GM21737 (cell line): ENCODE measurements at regions not wholly inside any gene's neighbourhood (a gene's known extent, or its start where the extent isn't known, plus 50 kb on each side); places are given as distances from the start of the nearest gene placed in this dataset.
"Not testable (repeated sequence)": the region's sequence is repeated elsewhere in the genome, so short reads cannot be mapped to it uniquely, and the experiment has no call there.

ENCODE experiments used
- ATAC-seq: cut with Tn5 transposase; IDR thresholded peaks from one replicate; pipeline ENCODE4 v1.9.1; 2021; ENCODE audit warnings: mild to moderate bottlenecking, moderate library complexity; ENCODE audit not compliant: unreplicated experiment

DNA sequence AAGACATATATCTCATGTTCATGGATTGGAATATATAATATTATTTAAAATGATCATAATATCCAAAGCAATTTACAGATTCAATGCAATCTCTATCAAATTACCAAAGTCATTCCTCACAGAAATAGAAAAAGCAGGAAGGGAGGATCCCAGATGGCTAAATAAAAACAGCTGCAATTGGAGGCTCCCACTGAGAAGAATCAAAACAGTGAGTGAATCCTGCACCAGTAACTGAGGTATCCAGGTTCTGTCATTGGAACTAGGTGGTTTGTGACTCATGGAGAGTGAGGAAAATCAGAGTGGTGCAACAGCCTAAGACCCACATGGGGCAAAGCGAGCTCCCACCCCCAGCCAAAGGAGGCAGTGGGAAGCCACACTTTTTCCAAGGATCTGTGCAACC lies 128.4 kb downstream of the MTERF1 start:
- no peak for ATAC-seq

GRCh38 chr7:91754280-91754679 lies 126.2 kb downstream of the MTERF1 start:
- ATAC-seq = not testable (repeated sequence)

GRCh38 chr7:91755121-91755520 lies 125.4 kb downstream of the MTERF1 start:
- ATAC-seq = not testable (repeated sequence)

DNA sequence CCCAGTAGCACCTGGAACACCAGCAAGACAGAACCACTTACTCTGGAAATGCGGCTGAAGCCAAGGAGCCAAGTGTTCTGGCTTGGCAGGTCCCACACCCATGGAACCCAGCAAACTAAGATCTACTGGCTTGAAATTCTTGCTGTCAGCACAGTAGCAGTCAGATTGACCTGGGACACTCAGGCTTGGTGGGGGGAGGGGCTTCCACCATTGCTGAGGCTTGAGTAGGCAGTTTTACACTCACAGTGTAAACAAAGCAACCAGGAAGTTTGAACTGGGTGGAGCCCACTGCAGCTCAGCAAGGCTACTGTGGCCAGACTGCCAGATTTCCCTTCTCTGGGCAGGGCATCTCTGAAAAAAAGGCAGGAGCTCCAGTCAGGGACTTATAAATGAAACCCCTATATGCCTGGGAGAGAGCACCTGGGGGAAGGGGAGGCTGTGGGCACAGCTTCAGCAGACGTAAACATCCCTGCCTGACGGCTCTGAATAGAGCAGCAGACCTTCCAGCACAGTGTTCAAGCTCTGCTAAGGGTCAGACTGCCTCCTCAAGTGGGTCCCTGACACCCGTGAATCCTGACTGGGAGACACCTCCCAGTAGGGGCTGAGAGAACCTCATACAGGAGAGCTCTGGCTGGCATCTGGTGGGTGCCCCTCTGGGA lies 121.2 kb downstream of the MTERF1 start:
- no peak for ATAC-seq

DNA sequence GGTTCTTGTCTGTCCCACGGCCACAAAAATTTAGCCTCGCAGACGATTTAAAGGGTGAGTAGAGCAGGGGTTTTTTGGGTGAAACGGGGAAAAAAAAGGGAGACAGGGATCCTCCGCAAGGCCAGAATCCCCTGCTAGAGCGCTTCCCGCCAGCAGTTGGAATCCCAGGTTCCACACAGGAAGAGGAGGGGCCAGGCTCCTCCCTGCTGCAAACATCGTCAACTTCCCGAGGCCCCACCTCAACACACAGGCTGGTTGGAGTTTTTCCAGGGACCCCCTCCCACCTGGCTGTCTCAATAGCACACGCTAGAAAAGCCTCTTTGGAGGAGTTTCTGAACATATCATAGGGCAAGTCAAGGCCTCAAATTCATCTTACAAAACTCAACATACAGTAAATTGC lies 112.7 kb downstream of the MTERF1 start:
- ATAC-seq = no peak

DNA sequence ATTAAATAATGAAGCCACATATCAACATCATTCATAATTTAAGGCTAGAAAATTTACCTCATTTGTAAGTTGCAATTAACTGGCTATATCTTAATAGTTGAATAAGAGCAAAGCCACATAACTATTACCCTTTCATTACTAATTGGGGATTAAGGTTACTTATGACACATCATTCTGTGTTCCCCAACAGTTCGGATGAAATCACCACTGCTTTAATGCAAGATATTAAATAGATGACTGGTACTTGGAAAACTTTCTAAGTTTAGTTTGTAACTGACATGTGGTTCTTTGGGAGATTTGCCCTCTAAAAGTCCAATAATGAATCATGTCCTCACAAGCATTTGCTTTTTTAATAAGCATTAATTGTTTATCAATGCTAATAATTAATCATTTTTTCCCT lies 109.1 kb downstream of the MTERF1 start:
- ATAC-seq = no peak

- no peak for ATAC-seq
These were observed 108.3 kb downstream of the MTERF1 start for GRCh38 chr7:91771921-91772815.

- no peak for ATAC-seq
These were observed 104.3 kb downstream of the MTERF1 start for GRCh38 chr7:91776171-91776570.

- ATAC-seq = no peak
These were observed 103.0 kb downstream of the MTERF1 start for GRCh38 chr7:91777522-91777921.

DNA sequence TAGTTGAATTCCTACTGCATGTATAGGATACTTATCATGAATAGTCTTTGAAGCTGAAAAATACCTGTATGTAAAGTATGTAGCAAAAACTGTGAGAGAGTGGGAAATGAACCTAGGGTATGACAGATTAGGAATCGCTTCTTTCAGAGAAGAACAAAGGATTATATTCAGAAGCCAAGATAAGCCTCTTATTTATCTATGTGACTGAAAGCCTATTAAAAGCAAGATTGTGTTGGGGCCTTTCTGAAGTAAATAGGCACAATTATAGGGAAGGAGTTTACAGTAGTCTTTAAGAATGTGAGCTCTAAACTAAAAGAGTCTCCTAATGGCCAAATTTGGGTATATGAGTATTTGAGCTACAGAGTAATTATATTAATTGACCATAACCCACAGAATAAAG lies 102.1 kb downstream of the MTERF1 start:
- no peak for ATAC-seq

- ATAC-seq = no peak
These were observed 100.0 kb downstream of the MTERF1 start for GRCh38 chr7:91780521-91780920.

GRCh38 chr7:91784469-91784868 lies 96.0 kb downstream of the MTERF1 start:
- no peak for ATAC-seq

DNA sequence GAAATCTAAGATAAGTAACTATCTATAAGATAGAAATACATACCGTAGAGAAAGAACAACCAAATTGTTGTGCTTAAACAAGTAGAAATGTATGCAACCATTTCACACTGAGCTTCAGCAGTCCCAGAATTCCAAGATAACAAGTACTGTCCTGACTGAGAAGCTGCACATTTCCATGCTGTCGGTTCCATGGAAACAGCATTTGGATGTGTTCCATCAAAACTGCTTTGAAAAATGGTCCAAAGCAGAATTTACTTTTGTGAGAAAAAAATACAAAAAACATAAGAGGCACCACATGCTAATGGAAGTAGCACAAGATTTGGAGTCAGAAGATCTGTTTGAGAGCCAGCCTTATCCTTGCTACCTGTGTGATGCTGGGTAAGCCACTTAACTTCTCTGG lies 92.6 kb downstream of the MTERF1 start:
- no peak for ATAC-seq

GRCh38 chr7:91789086-91789485 lies 91.4 kb downstream of the MTERF1 start:
- ATAC-seq = no peak

DNA sequence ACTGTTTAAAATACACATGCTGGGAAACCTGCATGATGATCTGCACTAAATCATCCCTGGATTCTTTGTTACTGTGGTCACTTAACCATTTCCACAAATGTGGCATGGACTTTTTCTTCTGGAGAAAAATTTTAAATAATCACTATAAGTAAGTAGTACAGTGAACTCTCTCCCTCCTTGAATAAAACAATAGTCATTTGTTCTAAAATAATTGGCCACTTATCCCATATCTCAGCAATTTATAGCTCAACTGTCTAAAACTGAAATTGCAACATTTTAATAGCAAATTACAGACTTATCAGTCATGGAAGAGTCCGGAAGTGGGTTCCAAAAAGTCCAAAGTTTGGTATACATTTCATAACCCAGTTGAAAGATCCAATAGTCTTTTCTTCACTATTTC lies 90.9 kb downstream of the MTERF1 start:
- no peak for ATAC-seq

GRCh38 chr7:91790646-91791045 lies 89.9 kb downstream of the MTERF1 start:
- ATAC-seq = not testable (repeated sequence)

DNA sequence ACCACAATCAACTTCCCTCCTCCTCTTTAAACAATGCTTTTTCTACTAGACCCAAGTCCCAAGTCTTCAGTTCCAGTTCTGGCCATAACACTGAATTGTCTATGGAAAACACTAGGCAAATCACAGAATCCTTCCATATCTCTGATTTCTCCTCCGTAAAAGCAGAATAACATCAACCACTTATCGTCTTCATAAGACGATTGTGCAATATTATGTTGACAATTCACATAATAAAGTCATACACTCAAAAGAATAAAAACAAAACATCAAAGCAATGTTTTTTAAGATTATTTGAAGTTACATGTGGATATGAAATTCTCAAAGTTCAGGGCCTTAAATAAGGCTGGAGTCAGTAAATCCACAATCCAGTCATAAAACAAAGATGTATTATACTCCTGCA lies 84.4 kb downstream of the MTERF1 start:
- no peak for ATAC-seq

DNA sequence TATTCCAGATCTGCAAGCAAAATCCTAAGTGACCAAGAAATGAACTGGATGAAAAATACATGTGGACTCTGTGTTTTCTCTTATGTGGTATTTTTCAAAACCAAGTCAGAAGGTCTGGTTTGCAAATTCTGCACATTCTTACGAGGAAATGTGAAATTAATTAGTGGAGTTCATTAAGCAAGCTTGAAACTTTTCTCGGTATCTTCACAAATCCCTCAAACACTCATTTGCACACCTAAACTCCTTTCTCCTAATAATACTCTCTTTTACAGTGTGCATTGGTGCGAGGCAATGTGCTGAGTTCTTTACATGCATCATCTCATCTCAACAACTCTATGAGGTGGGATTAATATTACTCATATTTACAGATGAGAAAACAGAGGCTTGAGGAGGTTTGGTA lies 82.1 kb downstream of the MTERF1 start:
- no peak for ATAC-seq

- no peak for ATAC-seq
These were observed 80.1 kb downstream of the MTERF1 start for GRCh38 chr7:91800389-91800788.

GRCh38 chr7:91801331-91801983 lies 79.0 kb downstream of the MTERF1 start:
- ATAC-seq = no peak

GRCh38 chr7:91811236-91811635 lies 69.3 kb downstream of the MTERF1 start:
- ATAC-seq = no peak

DNA sequence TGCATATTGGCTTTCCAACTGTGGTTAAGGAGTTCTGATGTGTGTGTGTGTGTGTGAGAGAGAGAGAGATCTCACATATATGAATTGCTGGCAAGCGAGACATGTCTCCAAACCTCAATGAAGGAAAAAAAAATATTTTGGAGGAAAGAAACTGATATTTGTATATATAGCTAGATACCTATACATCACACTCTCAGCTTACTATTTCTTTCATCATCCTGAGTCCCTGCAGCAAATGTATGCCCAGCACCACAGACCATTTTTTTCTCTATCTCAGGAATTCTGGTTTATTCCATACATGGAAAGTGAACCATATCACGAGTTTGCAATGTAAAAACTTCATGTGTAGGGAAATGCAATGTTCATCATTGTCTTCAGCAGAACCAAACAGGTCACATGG lies 68.9 kb downstream of the MTERF1 start:
- ATAC-seq = no peak
